Tibial artery (tissue), 4 donors: ENCODE measurements at regions not wholly inside any gene's neighbourhood (a gene's known extent, or its start where the extent isn't known, plus 50 kb on each side); places are given as distances from the start of the nearest gene placed in this dataset.

Experiments
- DNase-seq, 2 donors: peaks; one replicate each; pipeline ENCODE4 v3.0.0-alpha.2; 2019
- H3K27ac ChIP-seq, 2 donors: fragments of 200-600 bp; sonication (generic) in 1 of 2; 1 replicate in 1 of 2; 2 replicates in 1 of 2; pipeline ENCODE4 v1.5.1; 2018 to 2019; ENCODE audit warnings: mild to moderate bottlenecking in 1 of 2
- H3K27me3 ChIP-seq, 2 donors: fragments of 200-600 bp; sonication (generic) in 1 of 2; one replicate each; pipeline versions ENCODE4 v1.5.1 to v1.6.0; 2016 to 2019
- H3K36me3 ChIP-seq, 3 donors: fragments of 200-600 bp; sonication (generic) in 2 of 3; one replicate each; pipeline ENCODE4 v1.5.1; 2016 to 2019; ENCODE audit warnings: mild to moderate bottlenecking in 2 of 3
- H3K4me1 ChIP-seq, 4 donors: fragments of 200-600 bp; sonication (generic) in 2 of 4; 1 replicate in 3 of 4; 2 replicates in 1 of 4; pipeline ENCODE4 v1.5.1; 2016 to 2019
- H3K4me3 ChIP-seq, 2 donors: fragments of 200-600 bp; sonication (generic) in 1 of 2; 1 replicate in 1 of 2; 2 replicates in 1 of 2; pipeline ENCODE4 v1.5.1; 2018 to 2019; ENCODE audit warnings: mild to moderate bottlenecking in 2 of 2
- H3K9me3 ChIP-seq, 3 donors: fragments of 200-600 bp; sonication (generic) in 1 of 3; one replicate each; pipeline ENCODE4 v1.5.1; 2016 to 2019
- CTCF ChIP-seq, 2 experiments: fragments of 200-600 bp in 1 of 2; fragments of 450-650 bp in 1 of 2; IDR thresholded peaks; one replicate each; pipeline ENCODE4 v1.5.1; 2017 to 2019; ENCODE audit warnings: antibody characterized with exemption in 2 of 2, mild to moderate bottlenecking in 1 of 2, moderate library complexity in 1 of 2
- intact Hi-C: fragments of 100-400 bp; cut with DNase I; formaldehyde crosslinking; loops from one replicate; pipeline ENCODE4 v1.15.0; 2023; ENCODE audit warnings: low total_unique reads

- Histone ChIP-seq H3K27me3 (no peaks in the 10 kb centered on the region), H3K4me1 (no peaks in the 10 kb centered on the region), H3K36me3 (no peaks in the 10 kb centered on the region), H3K4me3 (no peak overlapping the region), H3K9me3 (peaks cover 0 to 16% (median 0%) of the 10 kb centered on the region in 3 donors), H3K27ac (no peak overlapping the region)
- intact Hi-C loops: no loop called here
- no peak for DNase-seq
- TF ChIP-seq CTCF (IDR thresholded peaks at IDR 0.05): no peak
Measured at GRCh38 chr11:29032384-29033149, 924.4 kb downstream of the METTL15 start.

- Histone ChIP-seq H3K4me3 (no peak overlapping the region), H3K9me3 (peaks cover 0 to 16% (median 0%) of the 10 kb centered on the region in 3 donors), H3K36me3 (no peaks in the 10 kb centered on the region), H3K27me3 (no peaks in the 10 kb centered on the region), H3K27ac (no peak overlapping the region), H3K4me1 (no peaks in the 10 kb centered on the region)
- intact Hi-C loops: no loop called here
- no peak for TF ChIP-seq CTCF (IDR thresholded peaks at IDR 0.05)
- no peak for DNase-seq
Measured at GRCh38 chr11:29029452-29029851, 921.3 kb downstream of the METTL15 start.

GRCh38 chr11:29027436-29027835 is 919.2 kb downstream of the METTL15 start:
- no peak overlapping the region for H3K27ac ChIP-seq
- no peaks in the 10 kb centered on the region for H3K4me1 ChIP-seq
- no peak for TF ChIP-seq CTCF (IDR thresholded peaks at IDR 0.05)
- no peak for DNase-seq
- peaks cover 0 to 16% (median 0%) of the 10 kb centered on the region in 3 donors for H3K9me3 ChIP-seq
- no peak overlapping the region for H3K4me3 ChIP-seq
- intact Hi-C loops: no loop called here
- H3K27me3 ChIP-seq: no peaks in the 10 kb centered on the region
- H3K36me3 ChIP-seq: no peaks in the 10 kb centered on the region

- intact Hi-C loops: no loop called here
- DNase-seq: no peak
Measured at GRCh38 chr11:29026286-29026685, 918.1 kb downstream of the METTL15 start.

GRCh38 chr11:29025001-29025400 is 916.8 kb downstream of the METTL15 start:
- DNase-seq: no peak
- H3K27me3 ChIP-seq: no peaks in the 10 kb centered on the region
- TF ChIP-seq CTCF (IDR thresholded peaks at IDR 0.05): no peak
- H3K36me3 ChIP-seq: no peaks in the 10 kb centered on the region
- intact Hi-C loops: no loop called here
- no peaks in the 10 kb centered on the region for H3K4me1 ChIP-seq
- H3K9me3 ChIP-seq: peaks cover 0 to 15% (median 0%) of the 10 kb centered on the region in 3 donors
- H3K27ac ChIP-seq: no peak overlapping the region
- H3K4me3 ChIP-seq: no peak overlapping the region

More at GRCh38 chr11:29026286-29026685, 918.1 kb downstream of the METTL15 start:
- no peak for TF ChIP-seq CTCF (IDR thresholded peaks at IDR 0.05)
- H3K4me1 ChIP-seq: no peaks in the 10 kb centered on the region
- H3K27ac ChIP-seq: no peak overlapping the region
- no peaks in the 10 kb centered on the region for H3K36me3 ChIP-seq
- H3K27me3 ChIP-seq: no peaks in the 10 kb centered on the region
- H3K4me3 ChIP-seq: no peak overlapping the region
- peaks cover 0 to 16% (median 0%) of the 10 kb centered on the region in 3 donors for H3K9me3 ChIP-seq
